ENCODE measurements at regions not wholly inside any gene's neighbourhood (a gene's known extent, or its start where the extent isn't known, plus 50 kb on each side); places are given as distances from the start of the nearest gene placed in this dataset.

- H3K4me3 Mint-ChIP-seq, result no peak overlapping the region
- H3K27ac Mint-ChIP-seq (ENCODE audit: low read depth), result no peak overlapping the region
- no peaks in the 10 kb centered on the region for H3K27me3 Mint-ChIP-seq
These were observed 386.5 kb upstream of the SEMA3D start for GRCh38 chr7:85573346-85573745.

DNA sequence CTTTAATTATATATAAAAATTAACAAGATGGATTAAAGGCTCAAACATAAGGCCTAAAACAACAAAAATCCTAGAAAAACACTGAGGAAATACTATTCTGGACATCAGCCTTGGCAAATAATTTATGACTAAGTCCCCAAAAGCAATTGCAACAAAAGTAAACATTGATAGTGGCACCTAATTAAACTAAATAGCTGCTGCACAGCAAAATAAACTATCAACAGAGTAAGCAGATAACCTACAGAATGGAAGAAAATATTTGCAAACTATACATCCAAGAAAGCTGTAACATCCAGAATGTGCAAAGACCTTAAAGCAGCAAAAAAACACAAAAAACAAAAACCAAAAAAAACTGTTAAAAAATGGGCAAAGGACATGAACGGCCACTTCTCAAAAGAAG lies 384.0 kb upstream of the SEMA3D start:
- no peak for ATAC-seq (replicated peaks; ENCODE audit: extremely low read depth, poor library complexity, severe bottlenecking)
- Mint-ChIP-seq H3K27me3 (no peaks in the 10 kb centered on the region), H3K9me3 (peaks cover 12% of the 10 kb centered on the region), H3K4me1 (no peaks in the 10 kb centered on the region), H3K27ac (ENCODE audit: low read depth) (no peak overlapping the region), H3K4me3 (no peak overlapping the region), H3K36me3 (ENCODE audit: insufficient read depth) (no peaks in the 10 kb centered on the region)
- no peak for DNase-seq (ENCODE audit: low spot score in 2 of 2)

More at GRCh38 chr7:85573346-85573745, 386.5 kb upstream of the SEMA3D start:
- no peaks in the 10 kb centered on the region for H3K4me1 Mint-ChIP-seq
- peaks cover 10% of the 10 kb centered on the region for H3K9me3 Mint-ChIP-seq
- no peak for DNase-seq (ENCODE audit: low spot score in 2 of 2)
- H3K36me3 Mint-ChIP-seq (ENCODE audit: insufficient read depth), result no peaks in the 10 kb centered on the region
- no peak for ATAC-seq (replicated peaks; ENCODE audit: extremely low read depth, poor library complexity, severe bottlenecking)

DNA sequence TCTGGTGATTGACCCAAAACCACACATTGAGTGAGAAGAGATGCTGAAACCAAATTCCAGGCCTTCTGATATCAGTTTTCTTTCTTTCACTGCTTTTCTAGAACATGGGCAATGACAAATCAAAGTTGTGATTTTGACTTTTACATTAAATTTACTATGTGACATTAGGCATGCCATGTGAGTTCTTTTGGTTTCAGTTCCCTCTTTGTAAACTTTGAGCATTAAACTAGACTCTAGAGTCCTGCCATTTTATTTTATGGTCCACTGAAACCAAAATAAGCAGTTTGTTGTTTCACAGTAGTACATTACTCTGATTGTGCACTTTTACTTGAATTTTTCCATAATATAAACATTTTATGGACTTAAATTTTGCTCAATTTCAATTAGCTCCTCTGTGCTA lies 381.1 kb upstream of the SEMA3D start:
- Mint-ChIP-seq H3K27me3 (no peaks in the 10 kb centered on the region), H3K4me1 (no peaks in the 10 kb centered on the region), H3K27ac (ENCODE audit: low read depth) (no peak overlapping the region), H3K4me3 (no peak overlapping the region), H3K9me3 (peaks cover 18% of the 10 kb centered on the region), H3K36me3 (ENCODE audit: insufficient read depth) (no peaks in the 10 kb centered on the region)
- DNase-seq (ENCODE audit: low spot score in 2 of 2), result no peak
- no peak for ATAC-seq (replicated peaks; ENCODE audit: extremely low read depth, poor library complexity, severe bottlenecking)

DNA sequence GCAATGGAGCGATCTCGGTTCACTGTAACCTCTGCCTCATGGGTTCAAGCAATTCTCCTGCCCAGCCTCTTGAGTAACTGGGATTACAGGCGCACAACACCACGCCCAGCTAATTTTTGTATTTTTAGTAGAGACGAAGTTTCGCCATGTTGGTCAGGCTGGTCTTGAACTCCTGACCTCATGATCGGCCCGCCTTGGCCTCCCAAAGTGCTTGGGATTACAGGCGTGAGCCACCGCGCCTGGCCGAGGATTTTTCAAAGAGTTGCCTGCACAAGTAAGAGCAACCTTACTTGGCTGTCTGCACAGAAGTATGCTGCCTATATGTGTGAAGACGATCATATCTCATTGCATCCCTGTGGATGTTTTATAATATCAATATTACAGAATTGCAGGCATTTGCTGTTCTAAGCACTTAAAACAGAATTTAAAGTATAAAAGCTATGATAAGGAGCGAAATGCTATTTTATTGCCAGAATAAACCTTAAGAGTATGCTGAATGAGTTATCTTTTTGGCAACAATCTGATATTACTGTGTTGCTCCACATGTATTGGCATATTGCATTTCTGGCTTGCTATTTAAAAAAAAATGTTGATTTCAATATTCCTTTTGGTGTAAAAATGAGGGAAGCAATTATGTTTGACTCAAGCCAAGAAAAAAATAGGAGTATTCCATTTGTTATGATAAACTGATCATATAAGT lies 379.4 kb upstream of the SEMA3D start:
- Mint-ChIP-seq H3K27ac (ENCODE audit: low read depth) (no peak overlapping the region), H3K36me3 (ENCODE audit: insufficient read depth) (no peaks in the 10 kb centered on the region), H3K27me3 (no peaks in the 10 kb centered on the region), H3K4me3 (no peak overlapping the region), H3K4me1 (no peaks in the 10 kb centered on the region), H3K9me3 (peaks cover 12% of the 10 kb centered on the region)
- ATAC-seq (replicated peaks; ENCODE audit: extremely low read depth, poor library complexity, severe bottlenecking) (no peak), DNase-seq (ENCODE audit: low spot score in 2 of 2) (no peak)

- H3K27ac Mint-ChIP-seq (ENCODE audit: low read depth), result no peak overlapping the region
- H3K9me3 Mint-ChIP-seq, result peaks cover 12% of the 10 kb centered on the region
- no peaks in the 10 kb centered on the region for H3K4me1 Mint-ChIP-seq
- H3K27me3 Mint-ChIP-seq, result no peaks in the 10 kb centered on the region
- H3K4me3 Mint-ChIP-seq, result no peak overlapping the region
- H3K36me3 Mint-ChIP-seq (ENCODE audit: insufficient read depth), result no peaks in the 10 kb centered on the region
- ATAC-seq (replicated peaks; ENCODE audit: extremely low read depth, poor library complexity, severe bottlenecking) (no peak), DNase-seq (ENCODE audit: low spot score in 2 of 2) (no peak)
These were observed 378.4 kb upstream of the SEMA3D start for GRCh38 chr7:85565276-85565675.

- DNase-seq (ENCODE audit: low spot score in 2 of 2) (no peak), ATAC-seq (replicated peaks; ENCODE audit: extremely low read depth, poor library complexity, severe bottlenecking) (no peak)
- Mint-ChIP-seq H3K36me3 (ENCODE audit: insufficient read depth) (no peaks in the 10 kb centered on the region), H3K9me3 (peaks cover 12% of the 10 kb centered on the region), H3K4me3 (no peak overlapping the region), H3K4me1 (no peaks in the 10 kb centered on the region), H3K27me3 (no peaks in the 10 kb centered on the region), H3K27ac (ENCODE audit: low read depth) (no peak overlapping the region)
These were observed 378.0 kb upstream of the SEMA3D start for GRCh38 chr7:85564861-85565260.

- H3K4me3 Mint-ChIP-seq, result no peak overlapping the region
- DNase-seq (ENCODE audit: low spot score in 2 of 2) (no peak), ATAC-seq (replicated peaks; ENCODE audit: extremely low read depth, poor library complexity, severe bottlenecking) (no peak)
- H3K4me1 Mint-ChIP-seq, result no peaks in the 10 kb centered on the region
- no peaks in the 10 kb centered on the region for H3K27me3 Mint-ChIP-seq
- H3K9me3 Mint-ChIP-seq, result peaks cover 17% of the 10 kb centered on the region
- H3K36me3 Mint-ChIP-seq (ENCODE audit: insufficient read depth), result no peaks in the 10 kb centered on the region
- no peak overlapping the region for H3K27ac Mint-ChIP-seq (ENCODE audit: low read depth)
These were observed 374.9 kb upstream of the SEMA3D start for GRCh38 chr7:85561706-85562105.

DNA sequence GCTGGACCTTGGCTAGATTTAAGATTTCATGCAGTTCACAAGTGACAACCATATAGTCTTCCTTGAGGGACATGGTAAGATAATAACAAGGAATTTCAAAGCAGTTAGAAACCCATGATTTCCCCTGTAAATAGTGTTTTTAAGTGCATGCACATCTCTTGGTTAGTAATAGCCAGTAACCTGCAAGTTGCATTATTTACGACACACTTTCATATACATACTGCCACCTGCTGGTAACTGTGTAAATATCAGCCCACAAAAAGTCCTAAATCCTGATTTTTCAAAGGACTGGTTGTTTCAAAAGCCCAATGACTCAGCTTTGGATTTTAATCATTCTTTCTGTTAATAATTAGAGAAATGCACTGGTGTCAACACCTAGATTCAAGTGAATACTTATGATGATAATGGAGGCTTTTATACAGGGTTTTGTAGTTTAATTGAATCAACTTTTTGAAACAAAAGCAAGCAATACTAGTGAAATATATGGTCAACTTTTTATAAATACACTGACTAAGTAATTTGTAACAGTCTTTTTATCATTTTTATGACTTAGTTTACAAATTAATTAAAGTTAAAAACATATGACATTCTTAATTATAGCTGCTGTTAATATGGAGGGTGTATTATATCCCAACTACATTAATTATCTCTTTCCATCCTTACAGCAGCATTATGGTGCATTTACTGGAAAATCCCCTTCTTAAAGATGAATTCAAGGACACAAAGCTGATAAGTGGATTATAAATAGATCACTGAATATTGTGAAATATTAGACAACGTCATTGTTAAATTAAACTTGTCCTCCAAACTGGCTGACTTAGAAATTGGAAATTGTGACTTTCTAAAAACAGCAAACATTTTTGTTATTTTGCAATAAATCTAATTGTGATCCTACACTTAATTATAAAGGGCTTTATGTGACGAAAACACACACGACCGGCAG lies 367.7 kb upstream of the SEMA3D start:
- no peaks in the 10 kb centered on the region for H3K4me1 Mint-ChIP-seq
- H3K4me3 Mint-ChIP-seq, result no peak overlapping the region
- H3K36me3 Mint-ChIP-seq (ENCODE audit: insufficient read depth), result no peaks in the 10 kb centered on the region
- ATAC-seq (replicated peaks; ENCODE audit: extremely low read depth, poor library complexity, severe bottlenecking) (no peak), DNase-seq (ENCODE audit: low spot score in 2 of 2) (no peak)
- H3K27me3 Mint-ChIP-seq, result no peaks in the 10 kb centered on the region
- no peak overlapping the region for H3K27ac Mint-ChIP-seq (ENCODE audit: low read depth)
- H3K9me3 Mint-ChIP-seq, result peaks cover 21% of the 10 kb centered on the region

DNA sequence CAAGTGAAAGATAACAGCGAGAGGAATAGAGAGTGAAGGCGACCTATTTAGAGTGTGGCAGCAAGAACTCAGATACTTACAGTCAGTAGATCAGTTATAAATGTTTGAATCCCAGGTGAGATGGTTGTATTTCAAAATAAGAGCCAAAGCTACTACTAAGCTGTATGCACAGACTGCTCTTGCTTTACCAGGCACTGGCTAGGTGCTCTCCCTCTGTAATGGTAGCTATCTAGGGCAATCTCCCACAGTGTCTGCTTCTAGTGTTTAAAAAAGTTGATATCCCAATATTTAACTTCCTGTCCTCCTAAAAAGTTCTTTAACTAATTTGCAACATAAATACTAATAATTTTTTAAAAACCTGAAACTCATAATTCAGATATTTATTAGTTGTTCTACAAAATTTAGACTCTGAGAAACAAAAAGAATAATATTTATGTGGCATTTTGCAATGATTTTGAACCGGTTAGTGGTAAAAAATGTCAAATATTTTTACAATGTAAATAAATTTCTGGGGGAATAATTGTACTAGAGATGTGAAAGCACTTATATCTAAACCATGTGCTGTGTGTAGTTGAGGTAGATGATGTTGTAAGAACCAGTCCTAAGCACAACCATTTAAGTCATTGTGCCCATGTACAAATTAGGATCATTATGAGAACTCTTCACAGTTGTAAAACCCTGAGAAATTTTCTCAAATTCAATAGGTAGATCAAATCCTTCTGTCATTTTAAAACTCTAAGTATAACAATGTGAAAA lies 349.3 kb upstream of the SEMA3D start:
- no peak for ATAC-seq (replicated peaks; ENCODE audit: extremely low read depth, poor library complexity, severe bottlenecking)
- no peaks in the 10 kb centered on the region for H3K4me1 Mint-ChIP-seq
- no peaks in the 10 kb centered on the region for H3K27me3 Mint-ChIP-seq
- peaks cover 10% of the 10 kb centered on the region for H3K9me3 Mint-ChIP-seq
- H3K27ac Mint-ChIP-seq (ENCODE audit: low read depth), result no peak overlapping the region
- H3K4me3 Mint-ChIP-seq, result no peak overlapping the region
- H3K36me3 Mint-ChIP-seq (ENCODE audit: insufficient read depth), result no peaks in the 10 kb centered on the region
- DNase-seq (ENCODE audit: low spot score in 2 of 2), result no peak

DNA sequence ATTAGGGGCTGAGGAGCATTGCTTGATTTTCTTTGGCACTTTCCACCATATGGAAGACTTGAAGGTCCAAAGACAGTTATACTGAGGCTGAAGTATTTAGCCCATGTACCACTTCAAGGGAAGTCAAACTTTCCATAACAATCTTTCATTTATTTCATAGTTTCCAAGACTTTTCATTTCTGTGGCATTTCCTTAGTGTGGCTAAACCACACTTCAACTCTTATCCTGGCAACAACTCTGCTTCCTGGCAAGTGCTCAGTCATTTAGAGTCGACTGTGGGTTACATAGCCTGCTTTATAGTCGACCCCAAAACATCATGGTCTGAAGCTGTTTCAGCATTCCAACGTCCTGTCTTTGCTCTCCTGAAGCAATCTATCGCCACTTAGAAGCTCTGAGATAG lies 343.0 kb upstream of the SEMA3D start:
- H3K4me1 Mint-ChIP-seq, result no peaks in the 10 kb centered on the region
- no peak overlapping the region for H3K27ac Mint-ChIP-seq (ENCODE audit: low read depth)
- DNase-seq (ENCODE audit: low spot score in 2 of 2), result no peak
- peaks cover 5% of the 10 kb centered on the region for H3K9me3 Mint-ChIP-seq
- no peaks in the 10 kb centered on the region for H3K36me3 Mint-ChIP-seq (ENCODE audit: insufficient read depth)
- no peak overlapping the region for H3K4me3 Mint-ChIP-seq
- ATAC-seq (replicated peaks; ENCODE audit: extremely low read depth, poor library complexity, severe bottlenecking), result no peak
- H3K27me3 Mint-ChIP-seq, result no peaks in the 10 kb centered on the region

DNA sequence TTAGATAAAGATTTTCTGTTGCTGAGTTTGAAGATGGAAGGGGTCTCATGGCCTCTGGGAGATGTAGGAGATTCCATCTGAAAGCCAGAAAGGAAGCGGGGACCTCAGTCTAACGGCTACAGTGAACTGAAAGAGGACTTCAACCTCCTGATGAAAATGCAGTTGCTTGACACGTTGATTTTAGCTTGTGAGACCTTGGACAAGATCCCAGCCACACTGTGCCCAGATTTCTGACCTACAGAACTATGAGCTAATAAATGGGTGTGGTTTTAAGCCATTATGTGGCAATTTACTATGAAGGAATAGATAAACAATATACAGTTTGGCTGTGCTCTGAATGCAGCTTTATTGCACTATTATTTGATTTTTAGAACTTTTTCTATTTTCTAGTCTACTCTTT lies 342.3 kb upstream of the SEMA3D start:
- Mint-ChIP-seq H3K27me3 (no peaks in the 10 kb centered on the region), H3K27ac (ENCODE audit: low read depth) (no peak overlapping the region), H3K4me3 (no peak overlapping the region), H3K4me1 (no peaks in the 10 kb centered on the region), H3K36me3 (ENCODE audit: insufficient read depth) (no peaks in the 10 kb centered on the region), H3K9me3 (peaks cover 9% of the 10 kb centered on the region)
- no peak for ATAC-seq (replicated peaks; ENCODE audit: extremely low read depth, poor library complexity, severe bottlenecking)
- no peak for DNase-seq (ENCODE audit: low spot score in 2 of 2)

GRCh38 chr7:85528581-85528980 lies 341.7 kb upstream of the SEMA3D start:
- Mint-ChIP-seq H3K4me1 (no peaks in the 10 kb centered on the region), H3K36me3 (ENCODE audit: insufficient read depth) (no peaks in the 10 kb centered on the region), H3K9me3 (peaks cover 11% of the 10 kb centered on the region)

More at GRCh38 chr7:85528581-85528980, 341.7 kb upstream of the SEMA3D start:
- no peak overlapping the region for H3K4me3 Mint-ChIP-seq
- no peaks in the 10 kb centered on the region for H3K27me3 Mint-ChIP-seq
- DNase-seq (ENCODE audit: low spot score in 2 of 2) (no peak), ATAC-seq (replicated peaks; ENCODE audit: extremely low read depth, poor library complexity, severe bottlenecking) (no peak)
- no peak overlapping the region for H3K27ac Mint-ChIP-seq (ENCODE audit: low read depth)
